HEK293 (cell line): ENCODE measurements at regions not wholly inside any gene's neighbourhood (a gene's known extent, or its start where the extent isn't known, plus 50 kb on each side); places are given as distances from the start of the nearest gene placed in this dataset.

ENCODE experiments used
- CTCF ChIA-PET: fragments of 350-600 bp; formaldehyde crosslinking; extraction: SDS; loops from one replicate; lab custom pipeline; 2021; ENCODE audit warnings: antibody characterized with exemption; lab: Yijun Ruan, JAX
- POLR2A ChIA-PET: fragments of 300-600 bp; formaldehyde crosslinking; extraction: SDS; loops from one replicate; lab custom pipeline; 2020; ENCODE audit warnings: antibody characterized with exemption, inconsistent platforms; lab: Yijun Ruan, JAX
- H3K27ac ChIP-seq: fragments of 200-500 bp; sonication (Bioruptor generic); 2 replicates; pipeline ENCODE4 v1.5.1; 2014; ENCODE audit warnings: low read depth, low read length, control low read depth, inconsistent platforms; ENCODE audit errors: extremely low read depth
- H3K36me3 ChIP-seq, 2 experiments: fragments of 200-500 bp in 1 of 2; sonication (Bioruptor generic) in 1 of 2; 1 replicate in 1 of 2; 2 replicates in 1 of 2; pipeline ENCODE4 v1.5.1; 2014 to 2017; ENCODE audit warnings: inconsistent platforms in 2 of 2, low read length in 2 of 2; ENCODE audit not compliant: control insufficient read depth in 2 of 2, insufficient read depth in 1 of 2
- H3K4me1 ChIP-seq: fragments of 200-500 bp; sonication (Bioruptor generic); 2 replicates; pipeline ENCODE4 v1.5.1; 2014; ENCODE audit warnings: mild to moderate bottlenecking, low read length, inconsistent platforms; ENCODE audit not compliant: control insufficient read depth, insufficient read depth
- H3K4me3 ChIP-seq: 2 replicates; pipeline ENCODE4 v1.5.1; 2011; ENCODE audit warnings: low read depth, mild to moderate bottlenecking, control low read depth, low read length, moderate library complexity
- H3K9me3 ChIP-seq: fragments of 200-500 bp; sonication (Bioruptor generic); 2 replicates; pipeline ENCODE4 v1.5.1; 2014; ENCODE audit warnings: low read depth, low read length, inconsistent platforms; ENCODE audit not compliant: control insufficient read depth, insufficient read depth
- BCL11A ChIP-seq: fragments of 450-650 bp; formaldehyde crosslinking; IDR thresholded peaks from 2 replicates; pipeline ENCODE4 v1.5.1; 2016; ENCODE audit warnings: low read depth, missing biosample characterization, missing genetic modification characterization
- MEIS1 ChIP-seq: sonication (generic); formaldehyde crosslinking; IDR thresholded peaks from 2 replicates; pipeline ENCODE4 v1.8.1; 2022; ENCODE audit warnings: missing genetic modification reagents, mild to moderate bottlenecking, borderline replicate concordance
- PRDM1 ChIP-seq: fragments of 450-650 bp; formaldehyde crosslinking; IDR thresholded peaks from 2 replicates; pipeline ENCODE4; 2016; ENCODE audit warnings: missing biosample characterization, missing genetic modification characterization
- REPIN1 ChIP-seq: fragments of 450-650 bp; formaldehyde crosslinking; IDR thresholded peaks from 2 replicates; pipeline ENCODE4 v1.5.1; 2017; ENCODE audit warnings: missing biosample characterization, missing genetic modification characterization, low read depth
- YY1 ChIP-seq: fragments of 450-650 bp; formaldehyde crosslinking; IDR thresholded peaks from 2 replicates; pipeline ENCODE4 v1.5.1; 2018; ENCODE audit warnings: missing biosample characterization, missing genetic modification characterization
- ZBTB1 ChIP-seq: fragments of 450-650 bp; formaldehyde crosslinking; IDR thresholded peaks from 2 replicates; pipeline ENCODE4 v1.5.1; 2016; ENCODE audit warnings: missing biosample characterization, missing genetic modification characterization
- ZBTB26 ChIP-seq: fragments of 450-650 bp; formaldehyde crosslinking; optimal IDR thresholded peaks from 2 replicates; pipeline ENCODE3; 2016; ENCODE audit warnings: missing biosample characterization, mild to moderate bottlenecking, missing genetic modification characterization
- ZFHX2 ChIP-seq: fragments of 450-650 bp; formaldehyde crosslinking; conservative IDR thresholded peaks from 2 replicates; pipeline ENCODE4 v1.5.1; 2016; ENCODE audit warnings: missing biosample characterization, missing genetic modification characterization
- ZFP3 ChIP-seq: fragments of 450-650 bp; formaldehyde crosslinking; IDR thresholded peaks from 2 replicates; pipeline ENCODE4 v1.5.1; 2016; ENCODE audit warnings: low read depth, missing biosample characterization, missing genetic modification characterization
- ZNF214 ChIP-seq: fragments of 450-650 bp; formaldehyde crosslinking; IDR thresholded peaks from 2 replicates; pipeline ENCODE4 v1.5.1; 2017; ENCODE audit warnings: missing biosample characterization, mild to moderate bottlenecking, missing genetic modification characterization, borderline replicate concordance
- ZNF24 ChIP-seq: fragments of 450-650 bp; formaldehyde crosslinking; IDR thresholded peaks from 2 replicates; pipeline ENCODE4 v1.5.1; 2016; ENCODE audit warnings: missing biosample characterization, missing genetic modification characterization
- ZNF350 ChIP-seq: fragments of 450-650 bp; formaldehyde crosslinking; IDR thresholded peaks from 2 replicates; pipeline ENCODE4 v1.5.0; 2017; ENCODE audit warnings: missing biosample characterization, mild to moderate bottlenecking, missing genetic modification characterization
- ZNF366 ChIP-seq: fragments of 450-650 bp; formaldehyde crosslinking; conservative IDR thresholded peaks from 2 replicates; pipeline ENCODE4 v1.5.1; 2016; ENCODE audit warnings: missing biosample characterization, missing genetic modification characterization
- ZNF398 ChIP-seq: fragments of 450-650 bp; formaldehyde crosslinking; IDR thresholded peaks from 2 replicates; pipeline ENCODE4 v1.5.1; 2017; ENCODE audit warnings: missing biosample characterization, missing genetic modification characterization
- ZNF416 ChIP-seq: fragments of 450-650 bp; formaldehyde crosslinking; IDR thresholded peaks from 2 replicates; pipeline ENCODE4 v1.5.1; 2016; ENCODE audit warnings: missing biosample characterization, missing genetic modification characterization
- ZNF585B ChIP-seq: fragments of 450-650 bp; formaldehyde crosslinking; IDR thresholded peaks from 2 replicates; pipeline ENCODE4 v1.5.1; 2016; ENCODE audit warnings: missing biosample characterization, missing genetic modification characterization
- ZNF664 ChIP-seq: fragments of 450-650 bp; formaldehyde crosslinking; IDR thresholded peaks from 2 replicates; pipeline ENCODE4 v1.5.1; 2016; ENCODE audit warnings: missing biosample characterization, missing genetic modification characterization
- ZNF692 ChIP-seq: fragments of 450-650 bp; formaldehyde crosslinking; IDR thresholded peaks from 2 replicates; pipeline ENCODE4 v1.5.1; 2016; ENCODE audit warnings: missing biosample characterization, missing genetic modification characterization
- ZNF704 ChIP-seq: fragments of 450-650 bp; formaldehyde crosslinking; IDR thresholded peaks from 2 replicates; pipeline ENCODE4 v1.5.1; 2016; ENCODE audit warnings: missing biosample characterization, missing genetic modification characterization
- ZXDB ChIP-seq: fragments of 450-650 bp; formaldehyde crosslinking; IDR thresholded peaks from 2 replicates; pipeline ENCODE4 v1.5.1; 2016; ENCODE audit warnings: missing biosample characterization, missing genetic modification characterization
- TF ChIP-seq, protein P1 (sequence below): fragments of 450-650 bp; formaldehyde crosslinking; IDR thresholded peaks from 2 replicates; pipeline ENCODE4 v1.5.1; 2016; ENCODE audit warnings: missing biosample characterization, missing genetic modification characterization, low read depth
- TF ChIP-seq, protein P2 (sequence below): fragments of 450-650 bp; formaldehyde crosslinking; IDR thresholded peaks from 2 replicates; pipeline ENCODE4 v1.5.1; 2016; ENCODE audit warnings: missing biosample characterization, missing genetic modification characterization

DNA sequence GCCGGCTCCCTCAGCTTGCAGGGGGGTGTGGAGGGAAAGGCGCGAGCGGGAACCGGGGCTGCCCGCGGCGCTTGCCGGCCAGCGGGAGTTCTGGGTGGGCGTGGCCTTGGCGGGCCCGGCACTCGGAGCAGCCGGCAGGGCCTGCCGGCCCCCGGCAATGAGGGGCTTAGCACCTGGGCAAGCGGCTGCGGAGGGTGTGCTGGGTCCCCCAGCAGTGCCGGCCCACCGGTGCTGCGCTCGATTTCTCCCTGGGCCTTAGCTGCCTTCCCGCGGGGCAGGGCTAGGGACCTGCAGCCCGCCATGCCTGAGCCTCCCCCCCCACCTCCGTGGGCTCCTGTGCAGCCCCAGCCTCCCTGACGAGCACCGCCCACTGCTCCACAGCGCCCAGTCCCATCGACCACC lies 514.5 kb upstream of the GJE1 start:
- H3K27ac ChIP-seq: no peak overlapping the region
- CTCF ChIA-PET: no interaction called here
- no peaks in the 10 kb centered on the region for H3K36me3 ChIP-seq
- TF ChIP-seq, protein P1, sequence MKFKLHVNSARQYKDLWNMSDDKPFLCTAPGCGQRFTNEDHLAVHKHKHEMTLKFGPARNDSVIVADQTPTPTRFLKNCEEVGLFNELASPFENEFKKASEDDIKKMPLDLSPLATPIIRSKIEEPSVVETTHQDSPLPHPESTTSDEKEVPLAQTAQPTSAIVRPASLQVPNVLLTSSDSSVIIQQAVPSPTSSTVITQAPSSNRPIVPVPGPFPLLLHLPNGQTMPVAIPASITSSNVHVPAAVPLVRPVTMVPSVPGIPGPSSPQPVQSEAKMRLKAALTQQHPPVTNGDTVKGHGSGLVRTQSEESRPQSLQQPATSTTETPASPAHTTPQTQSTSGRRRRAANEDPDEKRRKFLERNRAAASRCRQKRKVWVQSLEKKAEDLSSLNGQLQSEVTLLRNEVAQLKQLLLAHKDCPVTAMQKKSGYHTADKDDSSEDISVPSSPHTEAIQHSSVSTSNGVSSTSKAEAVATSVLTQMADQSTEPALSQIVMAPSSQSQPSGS: no peak
- TF ChIP-seq ZNF416 (tag by site-specific recombination): no peak
- TF ChIP-seq REPIN1 (tag by site-specific recombination): no peak
- TF ChIP-seq PRDM1: no peak
- no peak overlapping the region for H3K4me3 ChIP-seq
- H3K4me1 ChIP-seq: no peaks in the 10 kb centered on the region
- no peaks in the 10 kb centered on the region for H3K9me3 ChIP-seq
- POLR2A ChIA-PET: no interaction called here

DNA sequence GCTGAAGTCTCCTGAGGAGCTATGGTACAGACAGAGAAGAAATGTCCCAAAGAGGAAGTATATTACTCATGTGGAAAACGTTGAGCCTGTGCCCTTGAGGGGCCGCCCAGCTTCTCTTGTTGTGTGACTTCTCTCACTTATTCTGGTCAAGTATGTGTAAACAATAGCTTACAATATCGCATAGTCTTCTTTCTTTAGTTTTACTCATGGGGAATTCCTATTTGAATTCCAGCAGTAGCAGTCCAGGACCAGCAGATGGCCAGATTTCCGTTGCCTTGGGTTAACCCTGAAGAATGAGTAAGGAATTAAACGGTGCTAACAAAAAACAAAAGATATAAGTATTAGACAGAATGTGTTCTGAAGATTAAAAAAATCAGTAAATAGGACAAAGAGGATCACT lies 522.0 kb upstream of the GJE1 start:
- CTCF ChIA-PET: interaction anchor here (1.0 kb wide), 1 partner anchor 34 kb away, joined by 3 read pairs; no protein-coding TSS in a partner anchor
- TF ChIP-seq ZBTB1 (tag by site-specific recombination) (no peak), YY1 (tag by site-specific recombination) (no peak), ZNF214 (no peak), ZXDB (no peak), ZNF398 (tag by site-specific recombination) (no peak), ZNF704 (tag by site-specific recombination) (no peak), ZNF350 (no peak), ZNF585B (tag by site-specific recombination) (no peak), ZNF692 (no peak), MEIS1 (CRISPR knock-in tag) (no peak), BCL11A (tag by site-specific recombination) (no peak)
- Histone ChIP-seq H3K4me3 (no peak overlapping the region), H3K4me1 (no peaks in the 10 kb centered on the region), H3K27ac (no peak overlapping the region), H3K9me3 (no peaks in the 10 kb centered on the region), H3K36me3 (no peaks in the 10 kb centered on the region)
- POLR2A ChIA-PET: no interaction called here

DNA sequence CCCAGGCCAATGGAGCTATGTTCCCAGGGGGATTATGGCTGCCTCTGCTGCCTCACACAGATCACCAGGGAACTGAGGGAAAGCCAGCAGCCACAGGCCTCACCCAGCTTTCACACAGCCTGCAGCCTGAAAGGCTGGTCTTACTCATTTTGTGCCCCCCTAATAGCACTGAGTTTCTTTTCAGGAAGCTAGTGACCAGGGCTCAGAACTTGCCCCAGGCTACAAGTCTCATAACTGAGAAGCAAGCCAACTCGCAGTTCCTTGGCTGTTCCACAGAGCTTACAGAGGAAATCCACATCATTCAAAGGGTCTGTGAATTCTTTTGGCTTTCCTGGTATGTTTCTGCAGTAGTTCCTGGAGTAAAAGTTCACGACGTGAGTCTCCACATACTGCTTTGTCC lies 524.8 kb upstream of the GJE1 start:
- H3K4me1 ChIP-seq: no peaks in the 10 kb centered on the region
- H3K36me3 ChIP-seq: no peaks in the 10 kb centered on the region
- no peak overlapping the region for H3K4me3 ChIP-seq
- POLR2A ChIA-PET: no interaction called here
- H3K27ac ChIP-seq: no peak overlapping the region
- CTCF ChIA-PET: no interaction called here
- no peaks in the 10 kb centered on the region for H3K9me3 ChIP-seq
- TF ChIP-seq ZFP3 (tag by site-specific recombination) (no peak), ZBTB26 (tag by site-specific recombination) (no peak), ZNF664 (tag by site-specific recombination) (no peak), ZNF24 (tag by site-specific recombination) (no peak), ZXDB (no peak), ZFHX2 (tag by site-specific recombination) (no peak), ZNF692 (no peak), ZNF366 (no peak)
- TF ChIP-seq, protein P2, sequence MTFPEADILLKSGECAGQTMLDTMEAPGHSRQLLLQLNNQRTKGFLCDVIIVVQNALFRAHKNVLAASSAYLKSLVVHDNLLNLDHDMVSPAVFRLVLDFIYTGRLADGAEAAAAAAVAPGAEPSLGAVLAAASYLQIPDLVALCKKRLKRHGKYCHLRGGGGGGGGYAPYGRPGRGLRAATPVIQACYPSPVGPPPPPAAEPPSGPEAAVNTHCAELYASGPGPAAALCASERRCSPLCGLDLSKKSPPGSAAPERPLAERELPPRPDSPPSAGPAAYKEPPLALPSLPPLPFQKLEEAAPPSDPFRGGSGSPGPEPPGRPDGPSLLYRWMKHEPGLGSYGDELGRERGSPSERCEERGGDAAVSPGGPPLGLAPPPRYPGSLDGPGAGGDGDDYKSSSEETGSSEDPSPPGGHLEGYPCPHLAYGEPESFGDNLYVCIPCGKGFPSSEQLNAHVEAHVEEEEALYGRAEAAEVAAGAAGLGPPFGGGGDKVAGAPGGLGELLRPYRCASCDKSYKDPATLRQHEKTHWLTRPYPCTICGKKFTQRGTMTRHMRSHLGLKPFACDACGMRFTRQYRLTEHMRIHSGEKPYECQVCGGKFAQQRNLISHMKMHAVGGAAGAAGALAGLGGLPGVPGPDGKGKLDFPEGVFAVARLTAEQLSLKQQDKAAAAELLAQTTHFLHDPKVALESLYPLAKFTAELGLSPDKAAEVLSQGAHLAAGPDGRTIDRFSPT (tag by site-specific recombination): no peak
